ENCODE measurements at regions not wholly inside any gene's neighbourhood (a gene's known extent, or its start where the extent isn't known, plus 50 kb on each side); places are given as distances from the start of the nearest gene placed in this dataset.

- no peak overlapping the region for H3K4me2 ChIP-seq (ENCODE audit: control insufficient read depth, extremely low read depth, insufficient read depth, low read depth, low read length)
- no peaks in the 10 kb centered on the region for H3K9me3 ChIP-seq (ENCODE audit: control insufficient read depth, low read depth, low read length)
- TF ChIP-seq CTCF (optimal IDR thresholded peaks at IDR 0.05 in 1 of 3, IDR thresholded peaks at IDR 0.05 in 1 of 3, conservative IDR thresholded peaks at IDR 0.05 in 1 of 3; ENCODE audit: extremely low read depth in 1 of 3, insufficient read depth in 2 of 3, low read length in 3 of 3), result no peak
- no peak for TF ChIP-seq EZH2 (IDR thresholded peaks at IDR 0.05; ENCODE audit: low read length)
- H3K27me3 ChIP-seq (ENCODE audit: control insufficient read depth, extremely low read depth, insufficient read depth, low read length), result no peaks in the 10 kb centered on the region
- H3K9me1 ChIP-seq (ENCODE audit: control insufficient read depth, extremely low read depth, insufficient read depth, low read length), result no peaks in the 10 kb centered on the region
- FAIRE-seq, result no peak
- no peak overlapping the region for H2AFZ ChIP-seq (ENCODE audit: control insufficient read depth, low read length)
- dilution Hi-C loops (cut with MboI; ENCODE audit: extremely low pct_ligation_motif_present, low sequenced_read_pairs), result no loop called here
- H3K36me3 ChIP-seq (ENCODE audit: control insufficient read depth in 2 of 2, extremely low read depth in 1 of 2, insufficient read depth in 2 of 2, low read length in 2 of 2), result no peaks in the 10 kb centered on the region
- no peak overlapping the region for H3K9ac ChIP-seq (ENCODE audit: control insufficient read depth, extremely low read depth, insufficient read depth, low read length)
- no peaks in the 10 kb centered on the region for H3K4me1 ChIP-seq (ENCODE audit: control insufficient read depth, extremely low read depth, insufficient read depth, low read length)
- no peaks in the 10 kb centered on the region for H3K79me2 ChIP-seq (ENCODE audit: control insufficient read depth, insufficient read depth, low read length)
- no peak for DNase-seq (ENCODE audit: low read depth, low spot score)
- no peak overlapping the region for H3K4me3 ChIP-seq (ENCODE audit: control insufficient read depth in 2 of 3, extremely low read depth in 1 of 3, insufficient read depth in 2 of 3, low read depth in 1 of 3, low read length in 3 of 3)
- no peaks in the 10 kb centered on the region for H4K20me1 ChIP-seq (ENCODE audit: control insufficient read depth, extremely low read depth, insufficient read depth, low read length)
- no peak overlapping the region for H3K27ac ChIP-seq (ENCODE audit: control insufficient read depth, insufficient read depth, low read length)
Observed at GRCh38 chr2:103462101-103462500, 700.3 kb downstream of the TMEM182 start.

GRCh38 chr2:103462712-103463111, 700.9 kb downstream of the TMEM182 start:
- Histone ChIP-seq H3K9me3 (ENCODE audit: control insufficient read depth, low read depth, low read length) (no peaks in the 10 kb centered on the region), H3K9me1 (ENCODE audit: control insufficient read depth, extremely low read depth, insufficient read depth, low read length) (no peaks in the 10 kb centered on the region), H3K4me1 (ENCODE audit: control insufficient read depth, extremely low read depth, insufficient read depth, low read length) (no peaks in the 10 kb centered on the region), H3K4me2 (ENCODE audit: control insufficient read depth, extremely low read depth, insufficient read depth, low read depth, low read length) (no peak overlapping the region), H3K4me3 (ENCODE audit: control insufficient read depth in 2 of 3, extremely low read depth in 1 of 3, insufficient read depth in 2 of 3, low read depth in 1 of 3, low read length in 3 of 3) (no peak overlapping the region), H3K36me3 (ENCODE audit: control insufficient read depth in 2 of 2, extremely low read depth in 1 of 2, insufficient read depth in 2 of 2, low read length in 2 of 2) (no peaks in the 10 kb centered on the region), H2AFZ (ENCODE audit: control insufficient read depth, low read length) (no peak overlapping the region), H3K79me2 (ENCODE audit: control insufficient read depth, insufficient read depth, low read length) (no peaks in the 10 kb centered on the region), H3K9ac (ENCODE audit: control insufficient read depth, extremely low read depth, insufficient read depth, low read length) (no peak overlapping the region), H3K27ac (ENCODE audit: control insufficient read depth, insufficient read depth, low read length) (no peak overlapping the region), H4K20me1 (ENCODE audit: control insufficient read depth, extremely low read depth, insufficient read depth, low read length) (no peaks in the 10 kb centered on the region), H3K27me3 (ENCODE audit: control insufficient read depth, extremely low read depth, insufficient read depth, low read length) (no peaks in the 10 kb centered on the region)
- dilution Hi-C loops (cut with MboI; ENCODE audit: extremely low pct_ligation_motif_present, low sequenced_read_pairs), result no loop called here
- FAIRE-seq, result no peak
- no peak for DNase-seq (ENCODE audit: low read depth, low spot score)
- TF ChIP-seq CTCF (optimal IDR thresholded peaks at IDR 0.05 in 1 of 3, IDR thresholded peaks at IDR 0.05 in 1 of 3, conservative IDR thresholded peaks at IDR 0.05 in 1 of 3; ENCODE audit: extremely low read depth in 1 of 3, insufficient read depth in 2 of 3, low read length in 3 of 3) (no peak), EZH2 (IDR thresholded peaks at IDR 0.05; ENCODE audit: low read length) (no peak)
